ENCODE measurements at regions not wholly inside any gene's neighbourhood (a gene's known extent, or its start where the extent isn't known, plus 50 kb on each side); places are given as distances from the start of the nearest gene placed in this dataset.

DNA sequence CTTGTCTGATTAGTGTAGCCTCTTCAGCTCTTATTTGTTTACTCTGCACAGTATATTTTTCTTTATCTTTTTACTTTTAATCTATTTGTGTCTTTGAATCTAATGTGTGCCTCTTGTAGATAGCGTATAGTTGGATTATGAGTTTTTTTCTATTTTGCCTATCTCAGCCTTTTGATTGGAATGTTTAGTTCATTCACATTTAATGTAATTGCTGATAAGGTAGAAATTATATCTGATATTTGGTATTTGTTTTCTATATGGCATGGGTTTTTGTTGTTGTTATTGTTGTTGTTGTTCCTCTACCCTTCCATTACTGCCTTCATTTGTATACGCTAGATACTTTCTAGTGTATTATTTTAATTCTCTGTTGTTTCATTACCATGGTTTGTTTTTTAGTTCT is 131.7 kb upstream of the GRIK3 start:
- WGBS, 2 experiments (ENCODE audit: low coverage in 1 of 2, low lambda C conversion rate in 2 of 2, missing lambda C conversion rate in 2 of 2): 64 to 85% methylated on average over 2 of the region's 2 CpGs
- H3K36me3 ChIP-seq (ENCODE audit: low read depth): no peaks in the 10 kb centered on the region
- no peaks in the 10 kb centered on the region for H3K27me3 ChIP-seq (replicated peaks; ENCODE audit: insufficient read depth)
- no peak overlapping the region for H3K4me2 ChIP-seq (ENCODE audit: unreplicated experiment)
- H3K9me2 ChIP-seq (ENCODE audit: insufficient read depth): no peaks in the 10 kb centered on the region
- TF ChIP-seq EZH2phosphoT487 (IDR thresholded peaks at IDR 0.05; ENCODE audit: insufficient read depth, low read depth) (no peak), EZH2 (IDR thresholded peaks at IDR 0.05; ENCODE audit: insufficient read depth, poor library complexity, severe bottlenecking) (no peak)
- no peaks in the 10 kb centered on the region for H3K4me1 ChIP-seq (ENCODE audit: insufficient read depth)
- H3K27ac ChIP-seq: no peak overlapping the region
- no peaks in the 10 kb centered on the region for H3K9me3 ChIP-seq (ENCODE audit: low read depth)
- H3K9ac ChIP-seq: no peak overlapping the region
- H2AFZ ChIP-seq: no peak overlapping the region
- in situ Hi-C loops (cut with MboI): no loop called here
- no peaks in the 10 kb centered on the region for H4K20me1 ChIP-seq (ENCODE audit: insufficient read depth)
- no peak overlapping the region for H3K4me3 ChIP-seq
- no peak for DNase-seq
- H3K79me2 ChIP-seq (ENCODE audit: insufficient read depth): no peaks in the 10 kb centered on the region
- no peaks in the 10 kb centered on the region for H3F3A ChIP-seq (ENCODE audit: insufficient read depth)

- Histone ChIP-seq H3K36me3 (ENCODE audit: low read depth) (no peaks in the 10 kb centered on the region), H3K4me1 (ENCODE audit: insufficient read depth) (no peaks in the 10 kb centered on the region), H3K4me3 (no peak overlapping the region), H2AFZ (no peak overlapping the region), H3K27ac (no peak overlapping the region), H3K9ac (no peak overlapping the region), H3K79me2 (ENCODE audit: insufficient read depth) (no peaks in the 10 kb centered on the region), H3K4me2 (ENCODE audit: unreplicated experiment) (no peak overlapping the region), H3K27me3 (replicated peaks; ENCODE audit: insufficient read depth) (no peaks in the 10 kb centered on the region), H3K9me3 (ENCODE audit: low read depth) (no peaks in the 10 kb centered on the region), H3K9me2 (ENCODE audit: insufficient read depth) (no peaks in the 10 kb centered on the region), H4K20me1 (ENCODE audit: insufficient read depth) (no peaks in the 10 kb centered on the region), H3F3A (ENCODE audit: insufficient read depth) (no peaks in the 10 kb centered on the region)
- in situ Hi-C loops (cut with MboI): no loop called here
- DNase-seq: no peak
- 10 to 13% methylated on average over 1 of the region's 1 CpG for WGBS, 2 experiments (ENCODE audit: low coverage in 1 of 2, low lambda C conversion rate in 2 of 2, missing lambda C conversion rate in 2 of 2)
- TF ChIP-seq EZH2 (IDR thresholded peaks at IDR 0.05; ENCODE audit: insufficient read depth, poor library complexity, severe bottlenecking): no peak
These were observed 133.2 kb upstream of the GRIK3 start for GRCh38 chr1:37167479-37167878.

GRCh38 chr1:37169241-37169640 is 134.9 kb upstream of the GRIK3 start:
- Histone ChIP-seq H3K36me3 (ENCODE audit: low read depth) (no peaks in the 10 kb centered on the region), H3F3A (ENCODE audit: insufficient read depth) (no peaks in the 10 kb centered on the region), H3K9me2 (ENCODE audit: insufficient read depth) (no peaks in the 10 kb centered on the region), H3K27ac (no peak overlapping the region), H2AFZ (no peak overlapping the region), H3K4me2 (ENCODE audit: unreplicated experiment) (no peak overlapping the region), H3K4me1 (ENCODE audit: insufficient read depth) (no peaks in the 10 kb centered on the region), H3K9ac (no peak overlapping the region), H4K20me1 (ENCODE audit: insufficient read depth) (no peaks in the 10 kb centered on the region), H3K9me3 (ENCODE audit: low read depth) (no peaks in the 10 kb centered on the region), H3K4me3 (no peak overlapping the region), H3K27me3 (replicated peaks; ENCODE audit: insufficient read depth) (no peaks in the 10 kb centered on the region), H3K79me2 (ENCODE audit: insufficient read depth) (no peaks in the 10 kb centered on the region)
- 9 to 13% methylated on average over 2 of the region's 2 CpGs for WGBS, 2 experiments (ENCODE audit: low coverage in 1 of 2, low lambda C conversion rate in 2 of 2, missing lambda C conversion rate in 2 of 2)
- in situ Hi-C loops (cut with MboI): no loop called here
- DNase-seq: no peak
- TF ChIP-seq EZH2phosphoT487 (IDR thresholded peaks at IDR 0.05; ENCODE audit: insufficient read depth, low read depth): no peak
- TF ChIP-seq EZH2 (IDR thresholded peaks at IDR 0.05; ENCODE audit: insufficient read depth, poor library complexity, severe bottlenecking): no peak

GRCh38 chr1:37169743-37170275 is 135.5 kb upstream of the GRIK3 start:
- Histone ChIP-seq H2AFZ (no peak overlapping the region), H3K9me3 (ENCODE audit: low read depth) (no peaks in the 10 kb centered on the region), H3K27ac (no peak overlapping the region), H3K9me2 (ENCODE audit: insufficient read depth) (no peaks in the 10 kb centered on the region), H3K36me3 (ENCODE audit: low read depth) (no peaks in the 10 kb centered on the region), H3K9ac (no peak overlapping the region), H4K20me1 (ENCODE audit: insufficient read depth) (no peaks in the 10 kb centered on the region), H3K27me3 (replicated peaks; ENCODE audit: insufficient read depth) (no peaks in the 10 kb centered on the region), H3F3A (ENCODE audit: insufficient read depth) (no peaks in the 10 kb centered on the region), H3K4me2 (ENCODE audit: unreplicated experiment) (no peak overlapping the region), H3K4me3 (no peak overlapping the region), H3K79me2 (ENCODE audit: insufficient read depth) (no peaks in the 10 kb centered on the region), H3K4me1 (ENCODE audit: insufficient read depth) (no peaks in the 10 kb centered on the region)
- in situ Hi-C loops (cut with MboI): no loop called here
- DNase-seq: no peak
- TF ChIP-seq EZH2 (IDR thresholded peaks at IDR 0.05; ENCODE audit: insufficient read depth, poor library complexity, severe bottlenecking) (no peak), EZH2phosphoT487 (IDR thresholded peaks at IDR 0.05; ENCODE audit: insufficient read depth, low read depth) (no peak)
- WGBS, 2 experiments (ENCODE audit: low coverage in 1 of 2, low lambda C conversion rate in 2 of 2, missing lambda C conversion rate in 2 of 2): 20 to 27% methylated on average over 8 of the region's 8 CpGs

DNA sequence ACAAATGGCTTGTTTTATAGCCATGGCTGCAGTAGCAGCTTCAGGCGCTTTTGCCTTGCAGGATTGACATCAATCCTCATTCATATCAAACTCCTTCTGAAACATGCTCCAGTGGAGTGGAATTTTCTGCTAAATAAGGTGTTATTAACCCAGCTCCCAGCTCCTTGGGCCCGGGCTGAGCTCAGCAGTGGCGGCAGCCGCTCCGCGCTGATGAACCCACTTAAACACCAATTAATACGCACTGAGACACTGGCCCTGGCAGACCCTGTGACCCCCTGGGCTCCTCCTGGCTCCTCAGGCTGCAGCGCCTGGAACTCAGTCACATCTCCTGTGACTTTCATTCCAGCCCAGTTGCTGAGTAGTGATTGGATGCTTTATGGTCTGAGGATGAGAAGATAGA is 137.4 kb upstream of the GRIK3 start:
- Histone ChIP-seq H2AFZ (no peak overlapping the region), H3K27ac (no peak overlapping the region), H4K20me1 (ENCODE audit: insufficient read depth) (no peaks in the 10 kb centered on the region), H3K4me1 (ENCODE audit: insufficient read depth) (no peaks in the 10 kb centered on the region), H3K4me2 (ENCODE audit: unreplicated experiment) (no peak overlapping the region), H3K9ac (no peak overlapping the region), H3K9me3 (ENCODE audit: low read depth) (no peaks in the 10 kb centered on the region), H3K4me3 (no peak overlapping the region), H3K79me2 (ENCODE audit: insufficient read depth) (no peaks in the 10 kb centered on the region), H3K27me3 (replicated peaks; ENCODE audit: insufficient read depth) (no peaks in the 10 kb centered on the region), H3K9me2 (ENCODE audit: insufficient read depth) (no peaks in the 10 kb centered on the region), H3K36me3 (ENCODE audit: low read depth) (no peaks in the 10 kb centered on the region), H3F3A (ENCODE audit: insufficient read depth) (no peaks in the 10 kb centered on the region)
- DNase-seq: no peak
- in situ Hi-C loops (cut with MboI): no loop called here
- WGBS, 2 experiments (ENCODE audit: low coverage in 1 of 2, low lambda C conversion rate in 2 of 2, missing lambda C conversion rate in 2 of 2): 38 to 47% methylated on average over 8 of the region's 8 CpGs
- no peak for TF ChIP-seq EZH2 (IDR thresholded peaks at IDR 0.05; ENCODE audit: insufficient read depth, poor library complexity, severe bottlenecking)
- TF ChIP-seq EZH2phosphoT487 (IDR thresholded peaks at IDR 0.05; ENCODE audit: insufficient read depth, low read depth): no peak
